PC-9 (cell line): ENCODE measurements at regions not wholly inside any gene's neighbourhood (a gene's known extent, or its start where the extent isn't known, plus 50 kb on each side); places are given as distances from the start of the nearest gene placed in this dataset.

ENCODE experiments used
- CTCF ChIP-seq: fragments of 200-600 bp; sonication (generic); conservative IDR thresholded peaks from 2 replicates; pipeline ENCODE4 v1.6.1; 2017; ENCODE audit warnings: mixed run types, antibody characterized with exemption, mild to moderate bottlenecking, moderate library complexity
- EZH2 ChIP-seq: fragments of 200-600 bp; sonication (generic); IDR thresholded peaks from 2 replicates; pipeline ENCODE4 v1.8.0; 2017; ENCODE audit warnings: antibody characterized with exemption, low read depth

- TF ChIP-seq EZH2 (no peak), CTCF (no peak)
These were observed 536.3 kb upstream of the HTR2C start for GRCh38 chrX:114047558-114047957.
